ENCODE measurements at regions not wholly inside any gene's neighbourhood (a gene's known extent, or its start where the extent isn't known, plus 50 kb on each side); places are given as distances from the start of the nearest gene placed in this dataset.

DNA sequence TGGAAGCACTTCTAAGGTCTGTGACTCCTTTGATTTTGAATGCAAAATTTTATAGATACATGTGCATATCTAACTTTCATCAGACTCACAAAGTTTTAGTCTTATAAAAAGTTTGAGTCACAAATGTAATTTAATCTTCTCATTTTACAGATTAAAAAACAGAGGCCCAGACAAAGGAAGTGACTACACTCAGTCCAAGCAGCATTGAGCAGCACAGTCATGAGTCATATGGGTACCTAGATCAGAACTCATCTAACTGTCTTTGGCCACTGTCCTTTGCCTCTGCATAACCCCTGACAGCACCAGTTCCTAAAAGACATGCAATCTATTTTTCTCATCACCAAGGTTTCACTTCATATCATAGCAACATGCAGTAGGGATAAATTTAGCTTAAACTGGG lies 210.7 kb upstream of the KCNH8 start:
- DNase-seq (ENCODE audit: low spot score), result no peak
- no peaks in the 10 kb centered on the region for H3K36me3 ChIP-seq (ENCODE audit: insufficient read depth, low read length)
- TF ChIP-seq CTCF (conservative IDR thresholded peaks at IDR 0.05; ENCODE audit: low read length), result no peak
- TF ChIP-seq EZH2phosphoT487 (IDR thresholded peaks at IDR 0.05; ENCODE audit: borderline replicate concordance, low read depth, low read length), result no peak
- ChIA-PET CTCF (ENCODE audit: unreplicated experiment) (no interaction called here), POLR2A (interaction anchor here (1.2 to 1.3 kb wide), 2 partner anchors 14 to 64 kb away, joined by 3 to 4 read pairs; no protein-coding TSS in a partner anchor)
- no peaks in the 10 kb centered on the region for H3K79me2 ChIP-seq (ENCODE audit: insufficient read depth, low read depth, low read length)
- no TSS peak for BruUV-seq (replicated peaks)
- no peaks in the 10 kb centered on the region for H3K4me1 ChIP-seq (ENCODE audit: insufficient read depth, low read length, poor library complexity, severe bottlenecking)
- no peak overlapping the region for H2AFZ ChIP-seq (ENCODE audit: low read length)
- H3K4me2 ChIP-seq (ENCODE audit: low read length), result no peak overlapping the region
- H3K9me2 ChIP-seq (ENCODE audit: insufficient read depth, low read length), result no peaks in the 10 kb centered on the region
- intact Hi-C loops (cut with micrococcal nuclease; ENCODE audit: unreplicated experiment), result no loop called here
- H4K20me1 ChIP-seq (ENCODE audit: insufficient read depth, low read length), result no peaks in the 10 kb centered on the region
- H3K27ac ChIP-seq (ENCODE audit: low read depth, low read length, poor library complexity, severe bottlenecking), result no peak overlapping the region
- H3K9me3 ChIP-seq (ENCODE audit: low read length), result no peaks in the 10 kb centered on the region
- H3K4me3 ChIP-seq (ENCODE audit: low read depth, low read length, poor library complexity, severe bottlenecking), result no peak overlapping the region

DNA sequence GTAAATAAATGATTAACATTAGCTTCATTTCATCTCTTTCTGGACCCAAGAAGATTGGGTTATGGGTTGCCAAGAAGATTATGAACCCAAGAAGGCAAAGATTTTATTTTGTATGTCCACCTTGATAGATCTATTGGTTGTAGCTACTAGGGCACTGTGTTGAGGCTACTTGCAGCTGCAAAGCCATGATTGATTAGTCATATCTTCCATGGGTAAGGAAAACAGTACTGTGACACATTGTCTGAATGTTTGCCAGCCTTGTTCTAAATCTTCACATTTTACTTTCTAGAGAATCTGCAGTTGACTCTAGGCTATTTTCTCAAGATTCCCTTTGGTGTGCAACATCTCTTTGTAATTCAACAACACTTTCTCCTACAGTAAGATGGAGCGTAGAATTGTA lies 229.2 kb upstream of the KCNH8 start:
- H3K4me3 ChIP-seq (ENCODE audit: low read depth, low read length, poor library complexity, severe bottlenecking), result no peak overlapping the region
- H3K4me1 ChIP-seq (ENCODE audit: insufficient read depth, low read length, poor library complexity, severe bottlenecking), result no peaks in the 10 kb centered on the region
- no peak for DNase-seq (ENCODE audit: low spot score)
- no peaks in the 10 kb centered on the region for H4K20me1 ChIP-seq (ENCODE audit: insufficient read depth, low read length)
- H3K79me2 ChIP-seq (ENCODE audit: insufficient read depth, low read depth, low read length), result no peaks in the 10 kb centered on the region
- no peak overlapping the region for H3K4me2 ChIP-seq (ENCODE audit: low read length)
- POLR2A ChIA-PET, result interaction anchor here (0.7 to 1.5 kb wide), 2 partner anchors 44 to 295 kb away, joined by 3 read pairs; no protein-coding TSS in a partner anchor
- no peaks in the 10 kb centered on the region for H3K36me3 ChIP-seq (ENCODE audit: insufficient read depth, low read length)
- no peaks in the 10 kb centered on the region for H3K9me2 ChIP-seq (ENCODE audit: insufficient read depth, low read length)
- H2AFZ ChIP-seq (ENCODE audit: low read length), result no peak overlapping the region
- intact Hi-C loops (cut with micrococcal nuclease; ENCODE audit: unreplicated experiment), result no loop called here
- CTCF ChIA-PET (ENCODE audit: unreplicated experiment), result no interaction called here
- no TSS peak for BruUV-seq (replicated peaks)
- no peaks in the 10 kb centered on the region for H3K9me3 ChIP-seq (ENCODE audit: low read length)
- H3K27ac ChIP-seq (ENCODE audit: low read depth, low read length, poor library complexity, severe bottlenecking), result no peak overlapping the region
- TF ChIP-seq CTCF (conservative IDR thresholded peaks at IDR 0.05; ENCODE audit: low read length), result no peak
- TF ChIP-seq EZH2phosphoT487 (IDR thresholded peaks at IDR 0.05; ENCODE audit: borderline replicate concordance, low read depth, low read length), result no peak

GRCh38 chr3:18917923-18918322 lies 230.4 kb upstream of the KCNH8 start:
- intact Hi-C loops (cut with micrococcal nuclease; ENCODE audit: unreplicated experiment), result no loop called here
- BruUV-seq (replicated peaks), result no TSS peak
- no peaks in the 10 kb centered on the region for H3K79me2 ChIP-seq (ENCODE audit: insufficient read depth, low read depth, low read length)
- H3K27ac ChIP-seq (ENCODE audit: low read depth, low read length, poor library complexity, severe bottlenecking), result no peak overlapping the region
- POLR2A ChIA-PET, result interaction anchor here (0.6 kb wide), 1 partner anchor 475 kb away, joined by 3 read pairs; no protein-coding TSS in a partner anchor
- H3K36me3 ChIP-seq (ENCODE audit: insufficient read depth, low read length), result no peaks in the 10 kb centered on the region
- no peaks in the 10 kb centered on the region for H3K9me2 ChIP-seq (ENCODE audit: insufficient read depth, low read length)
- H3K4me2 ChIP-seq (ENCODE audit: low read length), result no peak overlapping the region
- no peaks in the 10 kb centered on the region for H4K20me1 ChIP-seq (ENCODE audit: insufficient read depth, low read length)
- no peaks in the 10 kb centered on the region for H3K9me3 ChIP-seq (ENCODE audit: low read length)
- no peak overlapping the region for H3K4me3 ChIP-seq (ENCODE audit: low read depth, low read length, poor library complexity, severe bottlenecking)
- TF ChIP-seq EZH2phosphoT487 (IDR thresholded peaks at IDR 0.05; ENCODE audit: borderline replicate concordance, low read depth, low read length) (no peak), CTCF (conservative IDR thresholded peaks at IDR 0.05; ENCODE audit: low read length) (no peak)
- CTCF ChIA-PET (ENCODE audit: unreplicated experiment), result no interaction called here
- no peaks in the 10 kb centered on the region for H3K4me1 ChIP-seq (ENCODE audit: insufficient read depth, low read length, poor library complexity, severe bottlenecking)
- no peak overlapping the region; the same call in 1 of the 2 replicates for H2AFZ ChIP-seq (ENCODE audit: low read length)
- no peak for DNase-seq (ENCODE audit: low spot score)

Data from OCI-LY7 (cell line).